ENCODE measurements at regions not wholly inside any gene's neighbourhood (a gene's known extent, or its start where the extent isn't known, plus 50 kb on each side); places are given as distances from the start of the nearest gene placed in this dataset.
A peak's percentile ranks its signal among the peaks of the same experiment; 100 is the strongest.

DNA sequence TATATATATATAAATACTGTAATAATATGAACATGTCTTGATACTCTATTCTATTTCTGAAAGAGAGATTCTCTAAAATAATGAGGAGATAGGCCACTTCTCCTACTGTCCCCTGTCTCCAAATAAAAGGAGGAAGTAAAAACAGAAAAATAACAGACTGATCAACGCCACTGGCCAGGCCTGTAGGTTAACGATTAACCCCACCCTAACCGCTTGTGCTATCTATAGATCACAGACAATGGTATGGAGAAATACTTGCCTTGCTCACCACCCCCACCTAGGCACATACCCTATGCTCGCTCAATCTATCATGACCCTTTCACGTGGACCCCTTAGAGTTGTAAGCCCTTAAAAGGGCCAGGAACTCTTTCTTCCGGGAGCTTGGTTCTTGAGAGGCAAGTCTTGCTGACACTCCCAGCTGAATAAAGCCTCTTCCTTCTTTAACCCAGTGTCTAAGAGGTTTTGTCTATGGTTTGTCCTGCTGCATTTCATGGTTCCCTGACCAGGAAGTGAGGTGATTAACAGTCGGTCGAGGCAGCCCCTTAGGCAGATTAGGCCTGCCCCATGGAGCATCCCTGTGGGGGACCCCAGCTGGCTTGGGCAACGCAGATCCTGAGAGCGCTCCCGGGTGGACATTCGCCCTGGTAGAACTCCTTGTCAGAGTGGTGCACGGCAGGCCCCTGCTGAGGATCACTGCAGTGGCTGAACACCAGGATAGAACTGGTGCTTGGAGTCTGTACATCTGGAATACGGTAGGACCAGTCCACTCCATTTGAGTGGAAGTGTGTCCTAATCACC is 521.8 kb upstream of the CNTN3 start:
- WGBS, result 90% methylated on average over 14 of the region's 14 CpGs
- TF ChIP-seq POLR2AphosphoS5 (IDR thresholded peaks at IDR 0.05) (no peak), POLR2A (IDR thresholded peaks at IDR 0.05; ENCODE audit: low read depth) (no peak), EP300 (IDR thresholded peaks at IDR 0.05) (no peak)
- TF ChIP-seq, protein P1, sequence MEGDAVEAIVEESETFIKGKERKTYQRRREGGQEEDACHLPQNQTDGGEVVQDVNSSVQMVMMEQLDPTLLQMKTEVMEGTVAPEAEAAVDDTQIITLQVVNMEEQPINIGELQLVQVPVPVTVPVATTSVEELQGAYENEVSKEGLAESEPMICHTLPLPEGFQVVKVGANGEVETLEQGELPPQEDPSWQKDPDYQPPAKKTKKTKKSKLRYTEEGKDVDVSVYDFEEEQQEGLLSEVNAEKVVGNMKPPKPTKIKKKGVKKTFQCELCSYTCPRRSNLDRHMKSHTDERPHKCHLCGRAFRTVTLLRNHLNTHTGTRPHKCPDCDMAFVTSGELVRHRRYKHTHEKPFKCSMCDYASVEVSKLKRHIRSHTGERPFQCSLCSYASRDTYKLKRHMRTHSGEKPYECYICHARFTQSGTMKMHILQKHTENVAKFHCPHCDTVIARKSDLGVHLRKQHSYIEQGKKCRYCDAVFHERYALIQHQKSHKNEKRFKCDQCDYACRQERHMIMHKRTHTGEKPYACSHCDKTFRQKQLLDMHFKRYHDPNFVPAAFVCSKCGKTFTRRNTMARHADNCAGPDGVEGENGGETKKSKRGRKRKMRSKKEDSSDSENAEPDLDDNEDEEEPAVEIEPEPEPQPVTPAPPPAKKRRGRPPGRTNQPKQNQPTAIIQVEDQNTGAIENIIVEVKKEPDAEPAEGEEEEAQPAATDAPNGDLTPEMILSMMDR (IDR thresholded peaks at IDR 0.05), result no peak
- Histone ChIP-seq H3K9me3 (peaks cover 0 to 10% (median 0%) of the 10 kb centered on the region in 4 donors), H3K4me1 (no peaks in the 10 kb centered on the region), H3K27ac (replicated peaks in 1 of 4) (no peak overlapping the region), H3K27me3 (no peaks in the 10 kb centered on the region), H3K4me3 (no peak overlapping the region), H3K36me3 (no peaks in the 10 kb centered on the region)
- intact Hi-C loops (cut with DNase I), result no loop called here
- DNase-seq (ENCODE audit: extremely low spot score), result no peak

- intact Hi-C loops (cut with DNase I), result no loop called here
- H3K36me3 ChIP-seq, result no peaks in the 10 kb centered on the region
- TF ChIP-seq EP300 (IDR thresholded peaks at IDR 0.05) (no peak), POLR2AphosphoS5 (IDR thresholded peaks at IDR 0.05) (no peak)
- TF ChIP-seq, protein P1 (IDR thresholded peaks at IDR 0.05), result no peak
- H3K27me3 ChIP-seq, result no peaks in the 10 kb centered on the region
- H3K27ac ChIP-seq (replicated peaks in 1 of 4), result no peak overlapping the region
- no peak overlapping the region for H3K4me3 ChIP-seq
- H3K9me3 ChIP-seq, result peaks cover 0 to 10% (median 0%) of the 10 kb centered on the region in 4 donors
- 95% methylated on average over 7 of the region's 7 CpGs for WGBS
- no peak for DNase-seq (ENCODE audit: extremely low spot score)
- H3K4me1 ChIP-seq, result no peaks in the 10 kb centered on the region
Observed at GRCh38 chr3:75138345-75138744, 523.9 kb upstream of the CNTN3 start.

DNA sequence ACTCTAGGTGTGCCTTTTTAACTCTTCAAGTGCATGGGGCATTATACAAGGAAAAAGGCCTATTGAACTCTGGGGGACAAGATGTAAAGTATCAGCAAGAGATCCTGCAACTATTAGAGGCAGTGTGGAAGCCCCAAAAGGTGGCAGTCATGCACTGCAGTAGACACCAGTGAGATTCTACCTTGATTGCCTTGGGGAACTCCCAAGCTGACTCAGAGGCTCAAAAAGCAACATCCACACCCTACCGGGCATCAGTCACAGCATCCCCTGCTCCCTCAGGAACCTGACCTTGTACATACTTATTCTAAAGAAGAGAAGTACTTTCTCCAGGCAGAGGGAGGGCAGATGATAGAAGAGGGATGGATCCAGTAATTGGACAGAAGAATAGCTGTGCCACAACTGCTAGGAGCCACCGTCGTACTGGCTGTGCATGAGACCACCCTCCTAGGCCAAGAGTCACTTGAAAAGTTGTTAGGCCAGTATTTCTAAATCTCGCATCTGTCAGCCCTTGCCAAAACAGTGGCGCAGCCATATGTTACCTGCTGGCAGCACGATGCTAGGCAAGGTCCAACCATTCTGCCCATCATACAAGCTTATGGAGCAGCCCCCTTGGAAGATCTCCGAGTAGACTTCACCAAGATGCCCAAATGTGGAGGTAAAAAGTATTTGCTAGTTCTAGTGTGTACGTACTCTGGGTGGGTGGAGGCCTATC is 523.1 kb upstream of the FRG2C start:
- WGBS, result 91% methylated on average over 8 of the region's 8 CpGs

GRCh38 chr3:75144406-75144805 is 519.7 kb upstream of the FRG2C start:
- Histone ChIP-seq H3K4me1 (no peaks in the 10 kb centered on the region), H3K27me3 (no peaks in the 10 kb centered on the region), H3K4me3 (no peak overlapping the region), H3K36me3 (no peaks in the 10 kb centered on the region), H3K27ac (replicated peaks in 1 of 4) (no peak overlapping the region), H3K9me3 (no peaks in the 10 kb centered on the region)
- WGBS, result 89% methylated on average over 3 of the region's 3 CpGs
- DNase-seq (ENCODE audit: extremely low spot score), result no peak
- TF ChIP-seq POLR2A (IDR thresholded peaks at IDR 0.05; ENCODE audit: low read depth) (no peak), POLR2AphosphoS5 (IDR thresholded peaks at IDR 0.05) (no peak), EP300 (IDR thresholded peaks at IDR 0.05) (no peak)
- TF ChIP-seq, protein P1 (IDR thresholded peaks at IDR 0.05), result no peak
- intact Hi-C loops (cut with DNase I), result no loop called here

More for the DNA sequence above, 523.1 kb upstream of the FRG2C start:
- Histone ChIP-seq H3K27me3 (no peaks in the 10 kb centered on the region), H3K27ac (replicated peaks in 1 of 4) (no peak overlapping the region), H3K36me3 (no peaks in the 10 kb centered on the region), H3K4me1 (no peaks in the 10 kb centered on the region), H3K9me3 (peaks cover 0 to 10% (median 0%) of the 10 kb centered on the region in 4 donors), H3K4me3 (no peak overlapping the region)
- TF ChIP-seq, protein P1 (IDR thresholded peaks at IDR 0.05), result no peak
- no peak for TF ChIP-seq EP300 (IDR thresholded peaks at IDR 0.05)
- no peak for TF ChIP-seq POLR2A (IDR thresholded peaks at IDR 0.05; ENCODE audit: low read depth)
- no peak for TF ChIP-seq POLR2AphosphoS5 (IDR thresholded peaks at IDR 0.05)
- intact Hi-C loops (cut with DNase I), result no loop called here
- DNase-seq (ENCODE audit: extremely low spot score), result peak; percentile 89

Measured in esophagus muscularis mucosa (tissue), 4 donors.